ENCODE measurements at regions not wholly inside any gene's neighbourhood (a gene's known extent, or its start where the extent isn't known, plus 50 kb on each side); places are given as distances from the start of the nearest gene placed in this dataset.
"Not testable (repeated sequence)": the region's sequence is repeated elsewhere in the genome, so short reads cannot be mapped to it uniquely, and the experiment has no call there.

- TF ChIP-seq CTCF (IDR thresholded peaks at IDR 0.05; ENCODE audit: partially characterized antibody, unreplicated experiment) = no peak
- H3K27ac Mint-ChIP-seq (ENCODE audit: unreplicated experiment) = no peak overlapping the region
- no peaks in the 10 kb centered on the region for H3K4me1 Mint-ChIP-seq (ENCODE audit: low read depth, unreplicated experiment)
- no peaks in the 10 kb centered on the region for H3K36me3 Mint-ChIP-seq (ENCODE audit: unreplicated experiment)
- H3K4me3 Mint-ChIP-seq (ENCODE audit: unreplicated experiment) = no peak overlapping the region
- no peaks in the 10 kb centered on the region for H3K9me3 Mint-ChIP-seq (ENCODE audit: unreplicated experiment)
- no peak for DNase-seq
- no peaks in the 10 kb centered on the region for H3K27me3 Mint-ChIP-seq (ENCODE audit: unreplicated experiment)
Observed at GRCh38 chr3:153809097-153809496, 312.1 kb upstream of the ARHGEF26 start.

GRCh38 chr3:153818338-153818737, 302.9 kb upstream of the ARHGEF26 start:
- Mint-ChIP-seq H3K27me3 (ENCODE audit: unreplicated experiment) (no peaks in the 10 kb centered on the region), H3K36me3 (ENCODE audit: unreplicated experiment) (peaks cover 4% of the 10 kb centered on the region), H3K4me1 (ENCODE audit: low read depth, unreplicated experiment) (no peaks in the 10 kb centered on the region), H3K4me3 (ENCODE audit: unreplicated experiment) (no peak overlapping the region), H3K9me3 (ENCODE audit: unreplicated experiment) (no peaks in the 10 kb centered on the region), H3K27ac (ENCODE audit: unreplicated experiment) (no peak overlapping the region)
- no peak for TF ChIP-seq CTCF (IDR thresholded peaks at IDR 0.05; ENCODE audit: partially characterized antibody, unreplicated experiment)
- DNase-seq = no peak

- TF ChIP-seq CTCF (IDR thresholded peaks at IDR 0.05; ENCODE audit: partially characterized antibody, unreplicated experiment) = no peak
- H3K27me3 Mint-ChIP-seq (ENCODE audit: unreplicated experiment) = no peaks in the 10 kb centered on the region
- no peaks in the 10 kb centered on the region for H3K4me1 Mint-ChIP-seq (ENCODE audit: low read depth, unreplicated experiment)
- H3K36me3 Mint-ChIP-seq (ENCODE audit: unreplicated experiment) = peaks cover 4% of the 10 kb centered on the region
- no peaks in the 10 kb centered on the region for H3K9me3 Mint-ChIP-seq (ENCODE audit: unreplicated experiment)
- DNase-seq = no peak
- H3K27ac Mint-ChIP-seq (ENCODE audit: unreplicated experiment) = no peak overlapping the region
- H3K4me3 Mint-ChIP-seq (ENCODE audit: unreplicated experiment) = no peak overlapping the region
Observed at GRCh38 chr3:153820035-153820434, 301.2 kb upstream of the ARHGEF26 start.

GRCh38 chr3:153828346-153828745, 292.8 kb upstream of the ARHGEF26 start:
- not testable (repeated sequence) for H3K36me3 Mint-ChIP-seq (ENCODE audit: unreplicated experiment); H3K27me3 Mint-ChIP-seq (ENCODE audit: unreplicated experiment); H3K27ac Mint-ChIP-seq (ENCODE audit: unreplicated experiment); H3K9me3 Mint-ChIP-seq (ENCODE audit: unreplicated experiment); H3K4me1 Mint-ChIP-seq (ENCODE audit: low read depth, unreplicated experiment); DNase-seq; H3K4me3 Mint-ChIP-seq (ENCODE audit: unreplicated experiment)

- Mint-ChIP-seq H3K27me3 (ENCODE audit: unreplicated experiment) (peaks cover 2% of the 10 kb centered on the region), H3K9me3 (ENCODE audit: unreplicated experiment) (peaks cover 3% of the 10 kb centered on the region), H3K4me1 (ENCODE audit: low read depth, unreplicated experiment) (no peaks in the 10 kb centered on the region), H3K4me3 (ENCODE audit: unreplicated experiment) (no peak overlapping the region), H3K36me3 (ENCODE audit: unreplicated experiment) (no peaks in the 10 kb centered on the region), H3K27ac (ENCODE audit: unreplicated experiment) (no peak overlapping the region)
- no peak for DNase-seq
- no peak for TF ChIP-seq CTCF (IDR thresholded peaks at IDR 0.05; ENCODE audit: partially characterized antibody, unreplicated experiment)
Observed at GRCh38 chr3:153829606-153830170, 291.5 kb upstream of the ARHGEF26 start.
